GM12865 (cell line): ENCODE measurements at regions not wholly inside any gene's neighbourhood (a gene's known extent, or its start where the extent isn't known, plus 50 kb on each side); places are given as distances from the start of the nearest gene placed in this dataset.

ENCODE experiments used
- DNase-seq: peaks from one replicate; pipeline ENCODE4 v3.0.0; 2010; ENCODE audit warnings: low read depth
- H3K4me3 ChIP-seq: 2 replicates; pipeline ENCODE4 v1.5.1; 2011; ENCODE audit warnings: mild to moderate bottlenecking, low read depth, low read length, control low read depth
- CTCF ChIP-seq: IDR thresholded peaks from 2 replicates; pipeline ENCODE4 v1.5.1; 2011; ENCODE audit warnings: low read length, control low read depth, low read depth, inconsistent platforms; ENCODE audit not compliant: insufficient read depth; ENCODE audit errors: missing control alignments

GRCh38 chr18:55114876-55115275 is 155.6 kb upstream of the CCDC68 start:
- H3K4me3 ChIP-seq = no peak overlapping the region
- TF ChIP-seq CTCF = no peak
- DNase-seq = no peak

GRCh38 chr18:55113800-55114199 is 154.5 kb upstream of the CCDC68 start:
- no peak for TF ChIP-seq CTCF
- DNase-seq = no peak
- H3K4me3 ChIP-seq = no peak overlapping the region

- H3K4me3 ChIP-seq = no peak overlapping the region
- TF ChIP-seq CTCF = no peak
- DNase-seq = no peak
Measured at GRCh38 chr18:55111271-55111670, 152.0 kb upstream of the CCDC68 start.

GRCh38 chr18:55110436-55110835 is 151.2 kb upstream of the CCDC68 start:
- no peak for TF ChIP-seq CTCF
- no peak for DNase-seq
- H3K4me3 ChIP-seq = no peak overlapping the region

GRCh38 chr18:55109818-55110414 is 150.7 kb upstream of the CCDC68 start:
- TF ChIP-seq CTCF = no peak
- no peak overlapping the region for H3K4me3 ChIP-seq
- DNase-seq = no peak

GRCh38 chr18:55106906-55107305 is 147.6 kb upstream of the CCDC68 start:
- no peak for DNase-seq
- H3K4me3 ChIP-seq = no peak overlapping the region
- TF ChIP-seq CTCF = no peak

GRCh38 chr18:55106466-55106865 is 147.2 kb upstream of the CCDC68 start:
- DNase-seq = no peak
- no peak for TF ChIP-seq CTCF
- H3K4me3 ChIP-seq = no peak overlapping the region
